ENCODE measurements at regions not wholly inside any gene's neighbourhood (a gene's known extent, or its start where the extent isn't known, plus 50 kb on each side); places are given as distances from the start of the nearest gene placed in this dataset.

GRCh38 chr1:54460861-54461387, 54.7 kb upstream of the SSBP3 start:
- POLR2A ChIA-PET, result no interaction called here
- no peaks in the 10 kb centered on the region for H3K36me3 ChIP-seq (ENCODE audit: control insufficient read depth, insufficient read depth, low read length)
- intact Hi-C loops (cut with micrococcal nuclease; ENCODE audit: unreplicated experiment) (no loop called here), in situ Hi-C loops (cut with HindIII; ENCODE audit: low pct_unique_long_range_greater_than_20kb, low sequenced_read_pairs) (no loop called here)
- H3K27me3 ChIP-seq (ENCODE audit: control insufficient read depth, insufficient read depth, low read length), result no peaks in the 10 kb centered on the region; the same call in 1 of the 2 replicates
- DNase-seq (ENCODE audit: low read depth, low spot score) (no peak), ATAC-seq (no peak)
- H3K4me1 ChIP-seq (ENCODE audit: control insufficient read depth, insufficient read depth, low read length), result peaks cover 3% of the 10 kb centered on the region; the same call in 1 of the 2 replicates
- BruUV-seq (replicated peaks), result no TSS peak
- no peak overlapping the region for H3K27ac ChIP-seq (ENCODE audit: low read length)
- CTCF ChIA-PET, result no interaction called here
- no peaks in the 10 kb centered on the region for H3K9me3 ChIP-seq (ENCODE audit: control insufficient read depth, insufficient read depth, low read depth, low read length)
- H3K4me3 ChIP-seq (ENCODE audit: low read depth in 2 of 2, low read length in 2 of 2), result no peak overlapping the region
- TF ChIP-seq SIN3A (IDR thresholded peaks at IDR 0.05; ENCODE audit: borderline replicate concordance, insufficient read depth, low read depth, low read length) (no peak), POLR2AphosphoS5 (IDR thresholded peaks at IDR 0.05; ENCODE audit: low read depth, low read length) (no peak), CTCF (IDR thresholded peaks at IDR 0.05) (no peak)

GRCh38 chr1:54460351-54460750, 54.2 kb upstream of the SSBP3 start:
- in situ Hi-C loops (cut with HindIII; ENCODE audit: low pct_unique_long_range_greater_than_20kb, low sequenced_read_pairs), result no loop called here
- Histone ChIP-seq H3K4me1 (ENCODE audit: control insufficient read depth, insufficient read depth, low read length) (peaks cover 3% of the 10 kb centered on the region; the same call in 1 of the 2 replicates), H3K4me3 (ENCODE audit: low read depth in 2 of 2, low read length in 2 of 2) (no peak overlapping the region), H3K36me3 (ENCODE audit: control insufficient read depth, insufficient read depth, low read length) (no peaks in the 10 kb centered on the region), H3K27ac (ENCODE audit: low read length) (no peak overlapping the region), H3K9me3 (ENCODE audit: control insufficient read depth, insufficient read depth, low read depth, low read length) (no peaks in the 10 kb centered on the region), H3K27me3 (ENCODE audit: control insufficient read depth, insufficient read depth, low read length) (no peaks in the 10 kb centered on the region; the same call in 1 of the 2 replicates)
- no peak for ATAC-seq
- intact Hi-C loops (cut with micrococcal nuclease; ENCODE audit: unreplicated experiment), result no loop called here
- ChIA-PET POLR2A (no interaction called here), CTCF (no interaction called here)
- TF ChIP-seq, protein P1, sequence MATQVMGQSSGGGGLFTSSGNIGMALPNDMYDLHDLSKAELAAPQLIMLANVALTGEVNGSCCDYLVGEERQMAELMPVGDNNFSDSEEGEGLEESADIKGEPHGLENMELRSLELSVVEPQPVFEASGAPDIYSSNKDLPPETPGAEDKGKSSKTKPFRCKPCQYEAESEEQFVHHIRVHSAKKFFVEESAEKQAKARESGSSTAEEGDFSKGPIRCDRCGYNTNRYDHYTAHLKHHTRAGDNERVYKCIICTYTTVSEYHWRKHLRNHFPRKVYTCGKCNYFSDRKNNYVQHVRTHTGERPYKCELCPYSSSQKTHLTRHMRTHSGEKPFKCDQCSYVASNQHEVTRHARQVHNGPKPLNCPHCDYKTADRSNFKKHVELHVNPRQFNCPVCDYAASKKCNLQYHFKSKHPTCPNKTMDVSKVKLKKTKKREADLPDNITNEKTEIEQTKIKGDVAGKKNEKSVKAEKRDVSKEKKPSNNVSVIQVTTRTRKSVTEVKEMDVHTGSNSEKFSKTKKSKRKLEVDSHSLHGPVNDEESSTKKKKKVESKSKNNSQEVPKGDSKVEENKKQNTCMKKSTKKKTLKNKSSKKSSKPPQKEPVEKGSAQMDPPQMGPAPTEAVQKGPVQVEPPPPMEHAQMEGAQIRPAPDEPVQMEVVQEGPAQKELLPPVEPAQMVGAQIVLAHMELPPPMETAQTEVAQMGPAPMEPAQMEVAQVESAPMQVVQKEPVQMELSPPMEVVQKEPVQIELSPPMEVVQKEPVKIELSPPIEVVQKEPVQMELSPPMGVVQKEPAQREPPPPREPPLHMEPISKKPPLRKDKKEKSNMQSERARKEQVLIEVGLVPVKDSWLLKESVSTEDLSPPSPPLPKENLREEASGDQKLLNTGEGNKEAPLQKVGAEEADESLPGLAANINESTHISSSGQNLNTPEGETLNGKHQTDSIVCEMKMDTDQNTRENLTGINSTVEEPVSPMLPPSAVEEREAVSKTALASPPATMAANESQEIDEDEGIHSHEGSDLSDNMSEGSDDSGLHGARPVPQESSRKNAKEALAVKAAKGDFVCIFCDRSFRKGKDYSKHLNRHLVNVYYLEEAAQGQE (IDR thresholded peaks at IDR 0.05; ENCODE audit: insufficient read depth in 1 of 2, low read depth in 2 of 2, low read length in 1 of 2), result no peak
- TF ChIP-seq POLR2AphosphoS5 (IDR thresholded peaks at IDR 0.05; ENCODE audit: low read depth, low read length) (no peak), TCF7L2 (IDR thresholded peaks at IDR 0.05; ENCODE audit: low read depth, low read length) (no peak), SIN3A (IDR thresholded peaks at IDR 0.05; ENCODE audit: borderline replicate concordance, insufficient read depth, low read depth, low read length) (no peak), CTCF (IDR thresholded peaks at IDR 0.05) (no peak)
- no TSS peak for BruUV-seq (replicated peaks)
- DNase-seq (ENCODE audit: low read depth, low spot score), result no peak

All from Panc1 (cell line).